KMS-11 (cell line): ENCODE measurements at regions not wholly inside any gene's neighbourhood (a gene's known extent, or its start where the extent isn't known, plus 50 kb on each side); places are given as distances from the start of the nearest gene placed in this dataset.

ENCODE experiments used
- H2AFZ ChIP-seq: fragments of 200-600 bp; sonication (generic); 2 replicates; pipeline ENCODE4 v1.6.1; 2016; ENCODE audit warnings: antibody characterized with exemption, mixed run types, low read depth
- H3K27ac ChIP-seq: fragments of 200-600 bp; sonication (generic); 2 replicates; pipeline ENCODE4 v1.6.1; 2016; ENCODE audit warnings: mild to moderate bottlenecking, mixed run types
- H3K27me3 ChIP-seq: fragments of 200-600 bp; sonication (generic); 2 replicates; pipeline ENCODE4 v1.6.1; 2017; ENCODE audit warnings: mild to moderate bottlenecking, low read depth, mixed run types, moderate library complexity; ENCODE audit not compliant: insufficient read depth
- H3K36me3 ChIP-seq: fragments of 200-600 bp; sonication (generic); 2 replicates; pipeline ENCODE4 v1.6.1; 2017; ENCODE audit warnings: mild to moderate bottlenecking, mixed run types; ENCODE audit not compliant: insufficient read depth
- H3K4me1 ChIP-seq: fragments of 200-600 bp; sonication (generic); 2 replicates; pipeline ENCODE4 v1.6.1; 2016; ENCODE audit warnings: mild to moderate bottlenecking, low read depth, mixed run types; ENCODE audit not compliant: poor library complexity, severe bottlenecking
- H3K4me2 ChIP-seq: fragments of 200-600 bp; sonication (generic); 2 replicates; pipeline ENCODE4 v1.7.0; 2016; ENCODE audit warnings: mild to moderate bottlenecking, mixed run types
- H3K4me3 ChIP-seq: fragments of 200-600 bp; sonication (generic); IDR thresholded peaks from 2 replicates; pipeline ENCODE4 v1.6.1; 2017; ENCODE audit warnings: low read depth, low read length, mixed read lengths; ENCODE audit not compliant: insufficient read depth
- H3K79me2 ChIP-seq: fragments of 200-600 bp; sonication (generic); 2 replicates; pipeline ENCODE4 v1.6.1; 2016; ENCODE audit warnings: low read depth, mixed run types; ENCODE audit not compliant: insufficient read depth
- H3K9ac ChIP-seq: fragments of 200-600 bp; sonication (generic); 2 replicates; pipeline ENCODE4 v1.6.1; 2016; ENCODE audit warnings: mild to moderate bottlenecking, mixed run types
- H4K20me1 ChIP-seq: fragments of 200-600 bp; sonication (generic); 2 replicates; pipeline ENCODE4 v1.6.1; 2016; ENCODE audit warnings: mild to moderate bottlenecking, mixed run types; ENCODE audit not compliant: insufficient read depth
- TF ChIP-seq, protein P1 (sequence below): fragments of 200-600 bp; sonication (generic); conservative IDR thresholded peaks from 2 replicates; pipeline ENCODE4 v1.6.1; 2017; ENCODE audit warnings: low read depth, mild to moderate bottlenecking, antibody characterized with exemption, low read length, moderate library complexity, mixed read lengths

- Histone ChIP-seq H3K27me3 (no peaks in the 10 kb centered on the region), H3K4me1 (no peaks in the 10 kb centered on the region), H3K27ac (no peak overlapping the region), H3K4me3 (no peak overlapping the region), H3K9ac (no peak overlapping the region), H3K4me2 (no peak overlapping the region), H3K36me3 (no peaks in the 10 kb centered on the region), H4K20me1 (no peaks in the 10 kb centered on the region), H2AFZ (no peak overlapping the region), H3K79me2 (no peaks in the 10 kb centered on the region)
- TF ChIP-seq, protein P1, sequence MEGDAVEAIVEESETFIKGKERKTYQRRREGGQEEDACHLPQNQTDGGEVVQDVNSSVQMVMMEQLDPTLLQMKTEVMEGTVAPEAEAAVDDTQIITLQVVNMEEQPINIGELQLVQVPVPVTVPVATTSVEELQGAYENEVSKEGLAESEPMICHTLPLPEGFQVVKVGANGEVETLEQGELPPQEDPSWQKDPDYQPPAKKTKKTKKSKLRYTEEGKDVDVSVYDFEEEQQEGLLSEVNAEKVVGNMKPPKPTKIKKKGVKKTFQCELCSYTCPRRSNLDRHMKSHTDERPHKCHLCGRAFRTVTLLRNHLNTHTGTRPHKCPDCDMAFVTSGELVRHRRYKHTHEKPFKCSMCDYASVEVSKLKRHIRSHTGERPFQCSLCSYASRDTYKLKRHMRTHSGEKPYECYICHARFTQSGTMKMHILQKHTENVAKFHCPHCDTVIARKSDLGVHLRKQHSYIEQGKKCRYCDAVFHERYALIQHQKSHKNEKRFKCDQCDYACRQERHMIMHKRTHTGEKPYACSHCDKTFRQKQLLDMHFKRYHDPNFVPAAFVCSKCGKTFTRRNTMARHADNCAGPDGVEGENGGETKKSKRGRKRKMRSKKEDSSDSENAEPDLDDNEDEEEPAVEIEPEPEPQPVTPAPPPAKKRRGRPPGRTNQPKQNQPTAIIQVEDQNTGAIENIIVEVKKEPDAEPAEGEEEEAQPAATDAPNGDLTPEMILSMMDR, result no peak
Observed at GRCh38 chr10:2251631-2252030, 514.3 kb upstream of the ADARB2 start.

DNA sequence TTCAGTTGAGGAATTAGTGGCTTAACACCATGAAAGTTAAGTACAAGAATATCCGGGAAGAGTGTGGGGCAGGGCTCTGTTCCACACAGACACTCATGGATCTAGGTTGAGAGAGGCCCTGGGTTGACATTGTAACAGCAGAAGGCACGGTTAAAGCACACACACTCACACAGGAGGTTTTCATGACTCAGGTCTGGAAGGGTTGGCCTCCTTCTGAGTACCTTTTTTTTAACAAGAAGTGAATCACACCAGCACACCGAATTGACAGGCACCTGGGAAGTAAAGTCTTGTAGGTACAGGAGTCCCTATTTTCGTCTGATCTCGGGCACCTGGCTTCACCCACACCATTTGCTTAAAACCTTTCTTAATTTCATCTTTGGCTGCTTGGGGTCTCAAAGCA is 509.4 kb upstream of the ADARB2 start:
- H3K4me3 ChIP-seq, result no peak overlapping the region
- H2AFZ ChIP-seq, result no peak overlapping the region
- no peaks in the 10 kb centered on the region for H3K4me1 ChIP-seq
- H3K9ac ChIP-seq, result no peak overlapping the region
- H3K27ac ChIP-seq, result no peak overlapping the region
- no peaks in the 10 kb centered on the region for H3K27me3 ChIP-seq
- no peaks in the 10 kb centered on the region for H3K36me3 ChIP-seq
- H3K79me2 ChIP-seq, result no peaks in the 10 kb centered on the region
- H3K4me2 ChIP-seq, result no peak overlapping the region
- TF ChIP-seq, protein P1, result no peak
- no peaks in the 10 kb centered on the region for H4K20me1 ChIP-seq

- H3K4me2 ChIP-seq, result no peak overlapping the region
- TF ChIP-seq, protein P1, result no peak
- H4K20me1 ChIP-seq, result no peaks in the 10 kb centered on the region
- no peaks in the 10 kb centered on the region for H3K4me1 ChIP-seq
- no peaks in the 10 kb centered on the region for H3K27me3 ChIP-seq
- no peak overlapping the region for H2AFZ ChIP-seq
- no peak overlapping the region for H3K27ac ChIP-seq
- H3K4me3 ChIP-seq, result no peak overlapping the region
- no peaks in the 10 kb centered on the region for H3K36me3 ChIP-seq
- H3K79me2 ChIP-seq, result no peaks in the 10 kb centered on the region
- no peak overlapping the region for H3K9ac ChIP-seq
Observed at GRCh38 chr10:2245580-2245979, 508.3 kb upstream of the ADARB2 start.

DNA sequence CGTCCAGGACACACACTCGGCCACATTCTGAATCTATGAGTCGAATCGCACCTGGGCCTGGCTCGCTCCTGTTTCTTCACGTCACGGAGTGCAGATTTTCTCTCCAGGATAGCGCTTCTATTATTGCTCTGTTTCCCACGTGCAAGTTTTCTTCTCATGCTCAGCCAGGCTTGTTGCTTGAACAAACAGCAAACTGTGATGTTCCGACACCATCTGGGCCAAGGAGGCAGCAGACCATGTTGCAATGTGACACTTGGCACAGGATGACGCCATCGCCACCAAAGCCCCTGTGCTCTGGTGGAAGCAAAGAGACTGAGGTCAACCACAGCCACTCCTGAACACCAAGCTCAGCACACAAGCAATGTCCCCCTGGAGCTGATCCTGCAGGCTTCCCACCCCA is 507.1 kb upstream of the ADARB2 start:
- Histone ChIP-seq H3K36me3 (no peaks in the 10 kb centered on the region), H2AFZ (no peak overlapping the region), H3K27ac (no peak overlapping the region), H3K27me3 (no peaks in the 10 kb centered on the region), H3K9ac (no peak overlapping the region), H3K4me1 (no peaks in the 10 kb centered on the region), H3K4me3 (no peak overlapping the region), H4K20me1 (no peaks in the 10 kb centered on the region), H3K79me2 (no peaks in the 10 kb centered on the region), H3K4me2 (no peak overlapping the region)
- TF ChIP-seq, protein P1, result no peak
